ENCODE measurements at regions not wholly inside any gene's neighbourhood (a gene's known extent, or its start where the extent isn't known, plus 50 kb on each side); places are given as distances from the start of the nearest gene placed in this dataset.

GRCh38 chr5:93100976-93101375 lies 480.0 kb downstream of the NR2F1-AS1 start (continued):
- TF ChIP-seq ZNF462 (CRISPR knock-in tag; IDR thresholded peaks at IDR 0.05) (no peak), REST (IDR thresholded peaks at IDR 0.05; ENCODE audit: unreplicated experiment) (no peak), STAT1 (IDR thresholded peaks at IDR 0.05; ENCODE audit: unreplicated experiment) (no peak), NANOG (IDR thresholded peaks at IDR 0.05; ENCODE audit: borderline replicate concordance) (no peak), CREB1 (CRISPR knock-in tag; IDR thresholded peaks at IDR 0.05; ENCODE audit: low read depth) (no peak)

GRCh38 chr5:93100428-93100827 lies 480.6 kb downstream of the NR2F1-AS1 start:
- no peak for ATAC-seq
- Mint-ChIP-seq H3K27ac (no peak overlapping the region), H3K36me3 (ENCODE audit: low read depth) (no peaks in the 10 kb centered on the region), H3K27me3 (ENCODE audit: insufficient read depth, low read depth, poor library complexity) (no peaks in the 10 kb centered on the region), H3K4me3 (no peak overlapping the region), H3K4me1 (no peaks in the 10 kb centered on the region), H3K9me3 (peaks cover 4% of the 10 kb centered on the region; the same call in 1 of the 3 replicates)
- Histone ChIP-seq H3F3A (replicated peaks; ENCODE audit: low read depth) (no peaks in the 10 kb centered on the region), H3K79me2 (replicated peaks; ENCODE audit: insufficient read depth) (no peaks in the 10 kb centered on the region), H3K4me1 (ENCODE audit: insufficient read depth) (no peaks in the 10 kb centered on the region), H3K27ac (ENCODE audit: low read depth) (no peak overlapping the region), H3K4me3 (no peak overlapping the region), H4K20me1 (replicated peaks; ENCODE audit: insufficient read depth) (no peaks in the 10 kb centered on the region), H3K36me3 (ENCODE audit: insufficient read depth) (no peaks in the 10 kb centered on the region), H3K9me2 (ENCODE audit: insufficient read depth) (0 out of 2 replicates have a peak, but pooled peaks cover 2% of the 10 kb centered on the region), H3K4me2 (no peak overlapping the region), H2AFZ (no peak overlapping the region), H3K27me3 (ENCODE audit: insufficient read depth) (no peaks in the 10 kb centered on the region)
- DNase-seq (ENCODE audit: low spot score): no peak
- TF ChIP-seq EZH2phosphoT487 (IDR thresholded peaks at IDR 0.05; ENCODE audit: unreplicated experiment) (no peak), NANOG (IDR thresholded peaks at IDR 0.05; ENCODE audit: borderline replicate concordance) (no peak), ETS1 (IDR thresholded peaks at IDR 0.05) (no peak)

Data from GM23338 (cell line).